ENCODE measurements at regions not wholly inside any gene's neighbourhood (a gene's known extent, or its start where the extent isn't known, plus 50 kb on each side); places are given as distances from the start of the nearest gene placed in this dataset.

- no peak for TF ChIP-seq CTCF (IDR thresholded peaks at IDR 0.05; ENCODE audit: control extremely low read depth, extremely low read depth, low read depth, missing control alignments)
- ChIA-PET POLR2A (no interaction called here), CTCF (interaction anchor here (0.7 to 1.8 kb wide), 3 partner anchors 11 to 44 kb away, joined by 3 to 4 read pairs (median 3); no protein-coding TSS in a partner anchor)
- DNase-seq (ENCODE audit: extremely low spot score): no peak
These were observed 802.0 kb downstream of the C12orf50 start for GRCh38 chr12:87227162-87227561.

DNA sequence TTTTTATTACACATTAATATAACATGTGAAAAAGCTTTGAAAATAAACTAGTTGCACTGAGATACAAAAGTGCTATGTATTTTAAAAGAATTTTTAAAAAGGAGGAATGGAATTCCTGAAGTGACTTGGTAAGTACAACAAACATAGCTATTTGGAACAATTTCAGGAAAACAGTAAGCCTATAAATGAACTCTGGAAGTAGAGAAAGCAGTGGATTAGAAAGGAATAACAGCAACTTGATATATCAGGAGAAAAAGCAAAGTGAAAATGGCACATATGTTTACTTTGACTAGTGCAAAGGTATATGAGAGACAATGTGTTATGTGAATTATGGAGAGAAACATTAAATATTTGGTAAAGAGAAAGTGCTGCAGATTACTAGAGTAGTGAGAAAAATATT is 811.7 kb downstream of the C12orf50 start:
- ChIA-PET CTCF (interaction anchor here (0.9 to 1.1 kb wide), 2 partner anchors 26 to 77 kb away, joined by 3 read pairs; no protein-coding TSS in a partner anchor), POLR2A (no interaction called here)
- no peak for DNase-seq (ENCODE audit: extremely low spot score)
- TF ChIP-seq CTCF (IDR thresholded peaks at IDR 0.05; ENCODE audit: control extremely low read depth, extremely low read depth, low read depth, missing control alignments): no peak

DNA sequence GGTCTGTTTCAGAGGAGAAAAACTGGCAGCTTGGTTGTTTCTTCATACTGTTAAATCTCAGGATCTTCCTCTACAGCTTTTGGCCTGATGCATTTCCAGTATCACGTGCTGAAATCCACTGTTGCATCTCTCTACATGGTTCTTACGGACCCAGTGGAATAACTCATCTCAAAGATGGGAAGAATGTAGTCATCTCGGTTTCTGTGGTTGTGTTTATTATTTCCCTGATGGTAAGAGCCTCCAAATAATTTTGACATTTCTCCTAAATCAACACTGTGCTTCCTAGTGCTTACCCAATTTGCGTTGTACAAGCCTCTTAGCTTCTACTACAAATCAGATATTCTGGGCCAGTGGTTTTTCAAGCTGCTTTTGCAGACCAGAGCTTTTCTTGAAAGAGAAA is 812.8 kb downstream of the C12orf50 start:
- ChIA-PET CTCF (interaction anchor here (0.7 kb wide), 1 partner anchor 10 kb away, joined by 3 read pairs; no protein-coding TSS in a partner anchor), POLR2A (no interaction called here)
- TF ChIP-seq CTCF (IDR thresholded peaks at IDR 0.05; ENCODE audit: control extremely low read depth, extremely low read depth, low read depth, missing control alignments): no peak
- DNase-seq (ENCODE audit: extremely low spot score): no peak

DNA sequence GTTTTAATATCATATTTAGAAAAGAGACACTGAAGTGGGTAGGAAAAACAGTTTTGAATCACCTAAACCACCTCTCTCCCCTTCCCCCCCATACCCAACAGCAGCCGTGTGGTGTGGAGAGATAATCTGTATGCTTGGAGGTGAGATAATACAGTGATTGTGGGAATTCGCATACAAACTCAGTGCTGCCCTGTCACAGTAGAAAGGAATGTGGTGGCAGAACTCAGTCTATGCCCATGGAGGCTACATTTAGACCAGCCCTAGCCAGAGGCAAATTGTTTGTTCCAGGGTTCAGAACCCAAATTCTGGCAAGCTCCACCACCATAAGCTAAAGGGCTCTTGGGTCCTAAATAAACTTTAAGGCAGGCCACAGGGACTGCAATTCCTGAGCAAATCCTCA is 827.0 kb downstream of the C12orf50 start:
- no peak for DNase-seq (ENCODE audit: extremely low spot score)
- TF ChIP-seq CTCF (IDR thresholded peaks at IDR 0.05; ENCODE audit: control extremely low read depth, extremely low read depth, low read depth, missing control alignments): no peak
- ChIA-PET POLR2A (no interaction called here), CTCF (interaction anchor here (1.2 kb wide), 1 partner anchor 12 kb away, joined by 3 read pairs; no protein-coding TSS in a partner anchor)

DNA sequence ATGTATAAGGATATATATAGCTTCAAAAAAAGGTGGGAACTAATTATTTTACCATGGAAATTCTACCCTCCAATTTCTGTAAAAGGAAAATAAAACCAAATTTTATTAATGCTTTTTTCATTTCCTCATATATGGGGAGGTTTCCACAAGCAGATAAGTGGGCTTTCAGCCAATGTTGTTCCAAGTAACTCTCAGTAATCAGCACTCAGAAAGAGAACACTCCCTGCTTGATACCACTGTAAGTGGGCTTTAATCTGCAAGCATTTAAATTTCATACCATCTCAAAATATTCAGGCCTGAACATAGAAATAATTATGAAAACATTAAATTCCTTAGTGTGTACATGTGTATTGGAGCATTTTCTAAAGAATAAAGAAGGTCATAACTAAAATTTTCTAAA is 827.6 kb downstream of the C12orf50 start:
- no peak for DNase-seq (ENCODE audit: extremely low spot score)
- TF ChIP-seq CTCF (IDR thresholded peaks at IDR 0.05; ENCODE audit: control extremely low read depth, extremely low read depth, low read depth, missing control alignments): no peak
- CTCF ChIA-PET: no interaction called here
- POLR2A ChIA-PET: no interaction called here

DNA sequence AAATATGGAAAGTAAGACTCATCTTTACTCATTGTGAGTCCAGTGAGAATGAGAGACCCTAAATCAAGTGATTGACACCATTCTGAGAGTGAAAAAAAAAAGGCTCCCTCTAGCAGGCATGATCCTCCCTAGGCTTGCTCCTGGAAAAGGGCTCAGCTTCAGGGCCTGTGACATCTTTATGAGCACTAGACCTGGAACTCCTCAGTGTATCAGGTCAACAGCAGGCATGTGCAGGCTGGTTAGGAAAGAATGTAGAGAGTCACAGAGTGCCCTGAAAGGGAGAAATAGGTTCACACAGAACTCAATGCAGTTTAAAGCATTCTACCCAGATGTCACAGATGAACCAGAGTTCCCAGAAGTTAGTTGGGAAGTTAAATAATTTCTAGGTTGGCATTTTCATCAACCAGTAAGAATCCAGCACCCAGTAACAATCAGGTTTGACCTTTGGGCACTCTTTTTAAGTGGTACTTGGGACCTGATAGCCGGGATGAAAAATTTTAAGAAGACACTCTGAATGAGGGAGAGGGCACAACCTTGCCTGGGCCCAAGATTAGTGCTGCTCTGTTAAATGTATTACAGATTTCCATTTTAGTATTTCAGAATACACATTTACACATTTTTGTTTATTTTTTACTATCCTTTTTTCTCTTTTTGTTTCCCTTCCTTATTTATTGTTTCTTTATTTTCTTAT is 828.8 kb downstream of the C12orf50 start:
- CTCF ChIA-PET: no interaction called here

More for the DNA sequence above, 828.8 kb downstream of the C12orf50 start:
- POLR2A ChIA-PET: no interaction called here
- no peak for DNase-seq (ENCODE audit: extremely low spot score)
- TF ChIP-seq CTCF (IDR thresholded peaks at IDR 0.05; ENCODE audit: control extremely low read depth, extremely low read depth, low read depth, missing control alignments): no peak
